Heart left ventricle (tissue), 13 donors: ENCODE measurements at regions not wholly inside any gene's neighbourhood (a gene's known extent, or its start where the extent isn't known, plus 50 kb on each side); places are given as distances from the start of the nearest gene placed in this dataset.

Source experiments
- CTCF ChIP-seq, 12 donors: fragments of 200-600 bp; sonication (generic) in 4 of 12; IDR thresholded peaks; one replicate each; pipeline versions ENCODE4 v1.5.0 to v1.8.0; 2018 to 2022; ENCODE audit warnings: antibody characterized with exemption in 12 of 12, mild to moderate bottlenecking in 5 of 12
- POLR2A ChIP-seq, 2 donors: fragments of 450-650 bp; IDR thresholded peaks; one replicate each; pipeline ENCODE4 v1.6.1; 2017; ENCODE audit warnings: antibody characterized with exemption in 2 of 2, mild to moderate bottlenecking in 2 of 2, moderate library complexity in 2 of 2
- donor health status: ischemic (EF 13 %, LVEDD 7.1; RV severe dilation, severe dysfunction).
- donor health status: DM: no; HTN: yes; CAD: no.
- donor health status: DM: no; HTN: no; CAD: no.
- donor health status: ischemic (EF 25% LVEDD 6.9; RV normal size, moderate dysfunction).
- donor health status: ischemic (EF 25% LVEDD 5.7; RV mildly dilated, moderate dysfunction).
- donor health status: ischemic (EF 35%, LVEDD 5.7; RV mildly dilated, moderate dysfunction).
- donor health status: nonischemic (EF 11% LVEDD 7.7; RV severe dilation, severe dysfunction).
- donor health status: DM: yes; HTN: yes; CAD: no.
- donor health status: PGD.
- donor health status: ischemic (EF 29% LVEDD 5.4; RV normal size, mild dysfunction).
- donor health status: nonischemic (EF 23%, LVEDD 6.1; RV moderate dilation, normal function).

GRCh38 chr14:71488703-71489191, 443.5 kb upstream of the RGS6 start:
- no peak for TF ChIP-seq CTCF (IDR thresholded peaks at IDR 0.05)
- TF ChIP-seq POLR2A (IDR thresholded peaks at IDR 0.05) = no peak
